ENCODE measurements at regions not wholly inside any gene's neighbourhood (a gene's known extent, or its start where the extent isn't known, plus 50 kb on each side); places are given as distances from the start of the nearest gene placed in this dataset.

- TF ChIP-seq EZH2 (optimal IDR thresholded peaks at IDR 0.05; ENCODE audit: low read depth, low read length) = no peak
- no peak for TF ChIP-seq CTCF (IDR thresholded peaks at IDR 0.05; ENCODE audit: low read length)
Measured at GRCh38 chr2:2655453-2656114, 324.5 kb upstream of the MYT1L start.

Data from MM.1S (cell line).